Keratinocyte (primary cell): ENCODE measurements at regions not wholly inside any gene's neighbourhood (a gene's known extent, or its start where the extent isn't known, plus 50 kb on each side); places are given as distances from the start of the nearest gene placed in this dataset.

Experiments used
- DNase-seq: peaks from one replicate; pipeline ENCODE4 v3.0.0-alpha.2; 2011; ENCODE audit warnings: low read depth, missing footprints, low spot score
- FAIRE-seq: peaks from 2 replicates; lab custom pipeline; 2011; peaks lifted over from hg19 to GRCh38; lab: Jason Lieb, UNC
- H2AFZ ChIP-seq: 2 replicates; pipeline ENCODE4 v1.6.0; 2012; ENCODE audit warnings: low read length, control low read depth, inconsistent platforms; ENCODE audit not compliant: control insufficient read depth
- H3K27ac ChIP-seq: 2 replicates; pipeline ENCODE4 v1.5.1; 2011; ENCODE audit warnings: low read length; ENCODE audit not compliant: control insufficient read depth, insufficient read depth
- H3K27me3 ChIP-seq: 3 replicates; pipeline ENCODE4 v1.6.0; 2011; ENCODE audit warnings: low read length; ENCODE audit not compliant: control insufficient read depth, insufficient read depth; ENCODE audit errors: extremely low read depth
- H3K36me3 ChIP-seq, 2 experiments: 2 replicates in 1 of 2; 3 replicates in 1 of 2; pipeline ENCODE4 v1.5.1; 2011; ENCODE audit warnings: low read length in 2 of 2, mild to moderate bottlenecking in 1 of 2; ENCODE audit not compliant: control insufficient read depth in 2 of 2, insufficient read depth in 2 of 2; ENCODE audit errors: extremely low read depth in 1 of 2
- H3K4me1 ChIP-seq: 3 replicates; pipeline ENCODE4 v1.5.1; 2011; ENCODE audit warnings: low read length; ENCODE audit not compliant: control insufficient read depth, insufficient read depth; ENCODE audit errors: extremely low read depth
- H3K4me2 ChIP-seq: 3 replicates; pipeline ENCODE4 v1.6.0; 2011; ENCODE audit warnings: low read depth, low read length; ENCODE audit not compliant: control insufficient read depth, insufficient read depth; ENCODE audit errors: extremely low read depth
- H3K4me3 ChIP-seq, 3 experiments: fragments of 200-600 bp in 1 of 3; sonication (generic) in 1 of 3; 2 replicates in 2 of 3; 3 replicates in 1 of 3; pipeline ENCODE4 v1.5.1; 2011 to 2016; ENCODE audit warnings: low read length in 3 of 3, mild to moderate bottlenecking in 3 of 3, control low read depth in 2 of 3, inconsistent platforms in 1 of 3, low read depth in 1 of 3, mixed read lengths in 1 of 3, mixed run types in 1 of 3, moderate library complexity in 1 of 3; ENCODE audit not compliant: control insufficient read depth in 2 of 3, insufficient read depth in 2 of 3; ENCODE audit errors: extremely low read depth in 1 of 3
- H3K79me2 ChIP-seq: 2 replicates; pipeline ENCODE4 v1.6.0; 2012; ENCODE audit warnings: low read length; ENCODE audit not compliant: control insufficient read depth, insufficient read depth
- H3K9ac ChIP-seq: 3 replicates; pipeline ENCODE4 v1.6.0; 2011; ENCODE audit warnings: low read length; ENCODE audit not compliant: control insufficient read depth, insufficient read depth; ENCODE audit errors: extremely low read depth
- H3K9me1 ChIP-seq: 3 replicates; pipeline ENCODE4 v1.6.0; 2011; ENCODE audit warnings: low read length; ENCODE audit not compliant: control insufficient read depth, insufficient read depth; ENCODE audit errors: extremely low read depth
- H3K9me3 ChIP-seq: 2 replicates; pipeline ENCODE4 v1.5.1; 2012; ENCODE audit warnings: low read depth, low read length; ENCODE audit not compliant: control insufficient read depth
- H4K20me1 ChIP-seq: 3 replicates; pipeline ENCODE4 v1.6.0; 2011; ENCODE audit warnings: low read length; ENCODE audit not compliant: control insufficient read depth, insufficient read depth; ENCODE audit errors: extremely low read depth
- EZH2 ChIP-seq: IDR thresholded peaks from one replicate; pipeline ENCODE4 v1.6.1; 2012; ENCODE audit warnings: inconsistent platforms, mild to moderate bottlenecking, low read length, moderate library complexity
- dilution Hi-C: fragments of 300-500 bp; cut with MboI; formaldehyde crosslinking; loops from one replicate; pipeline ENCODE4 v1.7.0; 2020; ENCODE audit warnings: low sequenced_read_pairs; ENCODE audit not compliant: extremely low pct_ligation_motif_present
- TF ChIP-seq, protein P1 (sequence below), 3 experiments: IDR thresholded peaks in 1 of 3; conservative IDR thresholded peaks in 1 of 3; optimal IDR thresholded peaks in 1 of 3; 2 replicates in 2 of 3; 3 replicates in 1 of 3; pipeline versions ENCODE3 to v1.5.1; 2011; ENCODE audit warnings: low read length in 3 of 3, mild to moderate bottlenecking in 3 of 3, moderate library complexity in 2 of 3, control low read depth in 1 of 3, inconsistent platforms in 1 of 3; ENCODE audit not compliant: insufficient read depth in 2 of 3; ENCODE audit errors: extremely low read depth in 1 of 3

GRCh38 chr2:145543155-145543554 lies 1023.2 kb upstream of the ZEB2 start:
- H3K4me3 ChIP-seq: no peak overlapping the region
- TF ChIP-seq, protein P1, sequence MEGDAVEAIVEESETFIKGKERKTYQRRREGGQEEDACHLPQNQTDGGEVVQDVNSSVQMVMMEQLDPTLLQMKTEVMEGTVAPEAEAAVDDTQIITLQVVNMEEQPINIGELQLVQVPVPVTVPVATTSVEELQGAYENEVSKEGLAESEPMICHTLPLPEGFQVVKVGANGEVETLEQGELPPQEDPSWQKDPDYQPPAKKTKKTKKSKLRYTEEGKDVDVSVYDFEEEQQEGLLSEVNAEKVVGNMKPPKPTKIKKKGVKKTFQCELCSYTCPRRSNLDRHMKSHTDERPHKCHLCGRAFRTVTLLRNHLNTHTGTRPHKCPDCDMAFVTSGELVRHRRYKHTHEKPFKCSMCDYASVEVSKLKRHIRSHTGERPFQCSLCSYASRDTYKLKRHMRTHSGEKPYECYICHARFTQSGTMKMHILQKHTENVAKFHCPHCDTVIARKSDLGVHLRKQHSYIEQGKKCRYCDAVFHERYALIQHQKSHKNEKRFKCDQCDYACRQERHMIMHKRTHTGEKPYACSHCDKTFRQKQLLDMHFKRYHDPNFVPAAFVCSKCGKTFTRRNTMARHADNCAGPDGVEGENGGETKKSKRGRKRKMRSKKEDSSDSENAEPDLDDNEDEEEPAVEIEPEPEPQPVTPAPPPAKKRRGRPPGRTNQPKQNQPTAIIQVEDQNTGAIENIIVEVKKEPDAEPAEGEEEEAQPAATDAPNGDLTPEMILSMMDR (optimal IDR thresholded peaks at IDR 0.05 in 1 of 3, IDR thresholded peaks at IDR 0.05 in 1 of 3, conservative IDR thresholded peaks at IDR 0.05 in 1 of 3; ENCODE audit: extremely low read depth in 1 of 3, insufficient read depth in 2 of 3, low read length in 3 of 3): no peak
- TF ChIP-seq EZH2: no peak
- FAIRE-seq: no peak

GRCh38 chr2:145541028-145541427 lies 1021.1 kb upstream of the ZEB2 start:
- Histone ChIP-seq H3K4me1 (no peaks in the 10 kb centered on the region), H3K9me3 (no peaks in the 10 kb centered on the region), H2AFZ (no peak overlapping the region), H3K4me3 (no peak overlapping the region), H3K79me2 (no peaks in the 10 kb centered on the region), H3K36me3 (no peaks in the 10 kb centered on the region), H3K27ac (no peak overlapping the region), H3K9ac (no peak overlapping the region), H3K9me1 (no peaks in the 10 kb centered on the region), H3K4me2 (no peak overlapping the region), H4K20me1 (no peaks in the 10 kb centered on the region), H3K27me3 (peaks cover 5% of the 10 kb centered on the region)
- FAIRE-seq (no peak), DNase-seq (no peak)
- dilution Hi-C loops: no loop called here
- no peak for TF ChIP-seq EZH2
- TF ChIP-seq, protein P1 (optimal IDR thresholded peaks at IDR 0.05 in 1 of 3, IDR thresholded peaks at IDR 0.05 in 1 of 3, conservative IDR thresholded peaks at IDR 0.05 in 1 of 3; ENCODE audit: extremely low read depth in 1 of 3, insufficient read depth in 2 of 3, low read length in 3 of 3): no peak

More at GRCh38 chr2:145543155-145543554, 1023.2 kb upstream of the ZEB2 start:
- H3K4me2 ChIP-seq: no peak overlapping the region
- H3K79me2 ChIP-seq: no peaks in the 10 kb centered on the region
- no peaks in the 10 kb centered on the region for H3K4me1 ChIP-seq
- DNase-seq: no peak
- no peaks in the 10 kb centered on the region for H4K20me1 ChIP-seq
- no peaks in the 10 kb centered on the region for H3K9me1 ChIP-seq
- dilution Hi-C loops: no loop called here
- no peak overlapping the region for H3K9ac ChIP-seq
- no peak overlapping the region for H2AFZ ChIP-seq
- no peaks in the 10 kb centered on the region for H3K36me3 ChIP-seq
- H3K27me3 ChIP-seq: no peaks in the 10 kb centered on the region
- H3K27ac ChIP-seq: no peak overlapping the region
- no peaks in the 10 kb centered on the region for H3K9me3 ChIP-seq
